Stimulated activated CD4-positive, alpha-beta T cell treated with anti-CD3 and anti-CD28 coated beads, TNF-alpha, amount 100 ng/mL, for 48 hours (primary cell): ENCODE measurements at regions not wholly inside any gene's neighbourhood (a gene's known extent, or its start where the extent isn't known, plus 50 kb on each side); places are given as distances from the start of the nearest gene placed in this dataset.

Experiments
- DNase-seq, 3 donors: peaks; one replicate each; pipeline ENCODE4 v3.0.0-alpha.2; 2020; ENCODE audit warnings: low read depth in 3 of 3

DNA sequence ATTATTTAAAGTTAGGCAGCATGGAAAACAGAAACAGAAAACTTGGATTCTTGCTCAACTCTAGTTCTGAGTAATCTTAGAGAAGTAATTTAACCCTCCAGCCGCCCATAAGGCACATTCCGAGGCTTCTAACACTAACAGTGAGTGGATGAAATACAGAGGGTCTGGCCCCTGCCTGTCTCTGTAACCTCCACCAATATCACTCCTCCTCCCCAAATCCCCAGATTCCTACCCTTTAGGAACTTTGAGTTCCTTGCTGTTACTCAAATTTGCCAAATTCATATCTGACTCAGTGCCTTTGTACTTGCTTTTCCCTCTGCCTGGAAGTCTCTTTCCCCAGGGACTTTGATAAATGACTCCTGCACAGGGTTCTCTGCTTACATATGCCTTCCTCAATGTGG is 112.5 kb upstream of the TGFBR2 start:
- DNase-seq = no peak

DNA sequence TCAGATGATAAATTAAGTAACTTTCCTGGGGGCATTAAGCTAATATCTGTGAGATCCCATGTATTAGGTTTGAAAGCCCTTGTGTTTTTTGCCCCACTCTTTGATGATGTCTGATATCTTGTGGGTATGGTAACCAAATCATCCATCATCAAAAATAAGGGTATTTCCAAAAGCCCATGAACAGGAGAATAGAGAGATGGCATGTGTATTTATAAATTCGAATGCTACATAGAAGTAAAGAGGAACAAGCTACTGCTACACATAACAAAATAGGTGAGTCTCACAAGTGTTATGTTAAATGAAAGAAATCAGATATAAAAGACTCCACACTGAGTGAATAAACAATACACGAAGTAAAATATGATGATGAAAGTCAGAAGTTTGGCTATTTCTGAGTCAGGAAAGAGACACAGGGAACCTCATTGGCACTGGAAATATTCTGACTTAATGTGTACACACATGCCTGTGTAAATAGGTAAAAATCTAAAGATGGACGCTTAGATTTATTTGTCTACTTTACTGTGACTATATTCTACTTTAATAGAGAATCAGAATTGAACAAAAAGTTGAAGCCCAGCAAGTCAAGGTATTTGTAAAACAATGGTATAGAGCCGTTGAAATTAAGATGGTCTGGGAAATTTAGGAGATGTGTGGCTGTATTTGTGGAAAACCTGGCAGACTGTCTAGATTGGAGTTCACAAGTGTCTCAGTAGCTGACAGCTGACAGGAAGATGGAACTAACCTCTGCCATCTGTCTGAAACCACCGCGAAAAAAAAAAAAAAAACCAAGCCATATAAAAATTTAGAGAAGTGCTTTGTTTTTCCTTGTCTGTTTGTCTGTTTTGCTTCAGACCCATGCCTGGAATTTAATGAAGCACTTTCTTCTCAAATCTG is 111.0 kb upstream of the TGFBR2 start:
- no peak for DNase-seq

DNA sequence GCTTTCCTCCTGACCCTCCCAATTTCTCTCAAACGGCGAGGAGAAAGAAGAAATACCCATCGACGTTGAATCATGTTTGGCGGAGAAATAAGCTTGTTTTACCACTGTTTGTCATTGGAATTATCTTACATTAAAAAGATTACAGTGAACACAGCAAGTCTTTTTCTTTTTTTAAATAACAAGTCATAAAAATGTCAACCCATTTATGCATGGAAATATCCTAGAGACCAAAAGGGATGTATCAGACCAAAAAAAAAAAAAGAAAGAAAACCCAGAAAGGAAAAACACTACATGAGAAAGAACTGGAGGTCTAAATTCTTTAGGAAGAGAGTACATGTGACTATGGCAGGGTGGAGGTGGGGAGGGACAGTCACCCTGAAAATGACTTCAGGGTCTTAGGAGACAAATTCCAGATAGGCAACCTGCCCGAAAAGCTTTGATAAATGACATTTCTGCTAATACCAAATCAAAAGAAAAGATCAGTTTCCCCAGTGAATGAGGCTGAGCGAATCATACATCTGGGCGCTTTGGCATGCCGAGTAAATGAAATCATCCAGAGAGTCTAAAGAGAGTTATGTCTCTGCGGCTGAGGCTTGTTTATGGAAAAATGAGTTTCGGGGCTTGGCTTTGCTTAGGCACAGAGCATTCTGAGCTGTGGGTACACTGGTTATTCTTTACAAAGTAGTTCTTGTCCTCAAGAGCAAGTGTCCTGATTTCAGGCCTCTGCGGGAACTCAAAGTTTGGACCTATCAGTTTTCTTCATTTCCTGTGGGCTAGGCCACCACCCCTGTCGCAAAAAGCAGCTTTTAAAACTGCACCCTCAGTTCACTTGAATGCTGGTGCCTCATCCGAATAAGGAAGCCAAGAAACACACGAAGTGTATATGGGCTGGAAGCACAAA is 110.1 kb upstream of the TGFBR2 start:
- no peak for DNase-seq

DNA sequence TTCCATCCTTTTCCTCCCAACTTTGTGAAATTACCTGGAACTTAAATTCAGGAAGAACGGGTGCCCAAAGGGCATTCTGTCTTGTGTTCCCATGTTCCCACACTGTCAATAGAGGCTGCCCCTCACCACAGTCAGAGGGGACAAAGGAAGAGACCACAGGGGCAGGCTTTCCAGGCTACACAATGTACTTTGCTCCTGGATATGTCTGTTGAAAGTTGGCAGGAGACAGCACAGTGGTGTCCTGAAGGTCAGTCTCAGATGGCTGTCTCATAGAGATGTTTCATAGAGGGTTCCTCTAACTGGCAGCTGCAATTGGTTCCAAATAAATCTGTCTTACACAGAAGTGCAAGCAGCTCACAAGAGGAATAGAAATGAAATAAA is 107.8 kb upstream of the TGFBR2 start:
- no peak for DNase-seq

DNA sequence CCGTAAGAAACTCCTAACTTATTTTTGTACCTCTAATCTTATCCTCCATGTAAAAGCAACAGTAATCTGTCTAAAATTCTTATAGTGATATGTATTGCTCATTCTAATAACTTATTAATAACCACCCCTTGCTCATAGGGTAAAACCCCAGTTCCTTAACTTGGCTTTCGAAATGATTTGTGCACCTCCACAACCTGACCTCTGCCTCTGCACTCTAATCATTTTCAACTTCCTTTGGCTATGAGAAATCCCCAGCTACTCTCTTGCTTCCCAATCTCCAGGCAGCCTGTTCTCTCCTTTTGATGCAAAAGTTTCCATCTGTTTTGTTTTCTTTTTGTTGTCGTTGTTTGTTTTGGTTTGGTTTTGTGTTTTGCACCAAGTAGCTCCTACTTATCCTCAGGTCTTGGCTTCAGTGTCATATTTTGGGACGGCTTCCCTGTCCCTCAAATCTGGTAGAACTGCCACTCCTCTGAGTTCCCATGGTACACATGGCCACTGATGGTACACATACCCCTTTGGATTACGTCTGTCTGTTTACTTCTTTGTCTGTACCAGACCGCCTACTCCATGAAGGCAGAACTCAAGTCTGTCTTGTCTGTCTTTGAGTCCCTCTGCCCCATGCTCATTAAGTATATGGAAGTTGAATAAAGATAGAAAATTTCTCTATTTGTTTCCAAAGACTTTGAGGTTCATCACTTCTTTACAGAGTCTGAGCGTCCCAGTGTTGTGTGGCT is 105.6 kb upstream of the TGFBR2 start:
- DNase-seq = no peak

DNA sequence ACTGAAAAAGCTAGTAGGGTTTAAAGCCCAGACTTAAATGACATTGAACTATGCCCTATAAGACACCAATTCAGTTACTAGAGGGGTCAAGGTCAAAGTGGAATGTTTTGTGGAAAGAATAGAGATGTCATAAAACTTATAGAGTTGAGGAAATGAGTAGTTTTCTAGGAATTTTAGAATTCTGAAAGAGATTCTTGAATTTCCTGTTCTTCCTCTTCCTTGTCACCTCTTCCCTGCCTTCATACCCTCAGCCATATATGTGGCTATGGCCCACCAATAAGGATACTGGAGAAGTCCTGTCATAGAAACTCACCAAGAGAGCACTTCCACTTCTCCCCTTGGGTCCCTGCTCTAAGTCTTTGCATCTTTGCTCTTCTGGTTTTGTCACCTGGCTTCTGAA is 104.9 kb upstream of the TGFBR2 start:
- no peak for DNase-seq

DNA sequence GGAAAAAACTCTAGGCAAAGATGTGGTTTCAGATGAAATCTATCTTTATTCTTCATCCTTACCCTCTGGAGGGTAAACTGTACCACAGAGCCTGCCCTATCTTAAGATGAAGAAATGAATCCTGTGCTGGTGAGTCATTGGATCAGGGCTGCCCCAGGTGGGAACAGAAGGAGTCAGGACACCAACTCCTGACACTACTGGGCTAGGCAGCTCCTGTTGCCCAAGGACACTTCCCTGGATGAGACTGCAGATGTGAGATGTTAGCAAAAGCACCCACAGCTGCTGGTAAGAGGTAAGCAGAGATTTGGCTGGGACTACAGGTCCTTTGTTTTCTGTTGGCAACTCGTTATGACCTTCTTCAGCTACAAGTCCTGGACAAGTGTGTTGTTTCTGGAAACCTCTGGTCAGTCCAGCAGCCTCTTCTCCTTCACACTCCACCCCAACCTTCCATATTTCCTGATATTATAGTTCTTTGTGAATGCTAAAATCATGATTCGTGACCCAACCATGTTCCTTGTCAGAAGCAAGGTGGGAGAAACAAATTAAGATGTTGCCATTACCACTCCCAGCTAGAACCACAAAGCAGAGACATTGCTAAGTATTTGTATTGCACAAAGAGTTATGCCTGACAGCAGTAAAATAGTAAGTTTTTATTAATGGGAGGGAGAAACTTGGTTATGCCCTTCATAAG is 104.2 kb upstream of the TGFBR2 start:
- no peak for DNase-seq

DNA sequence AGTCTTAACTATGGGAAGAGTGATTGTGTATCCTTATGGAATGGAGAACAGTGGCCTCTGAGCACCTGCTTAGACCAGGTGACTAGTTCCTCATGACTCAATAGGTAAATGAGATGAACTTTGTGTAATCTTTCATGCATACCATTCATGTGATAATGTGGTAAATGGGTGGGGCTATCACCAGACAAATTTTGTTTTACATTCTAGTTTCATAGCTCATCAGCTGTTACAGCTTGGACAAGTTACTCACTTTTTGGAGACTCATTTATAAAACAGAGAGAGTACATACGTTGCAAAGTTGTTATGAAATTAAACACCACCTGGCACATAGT is 103.7 kb upstream of the TGFBR2 start:
- DNase-seq = no peak

DNA sequence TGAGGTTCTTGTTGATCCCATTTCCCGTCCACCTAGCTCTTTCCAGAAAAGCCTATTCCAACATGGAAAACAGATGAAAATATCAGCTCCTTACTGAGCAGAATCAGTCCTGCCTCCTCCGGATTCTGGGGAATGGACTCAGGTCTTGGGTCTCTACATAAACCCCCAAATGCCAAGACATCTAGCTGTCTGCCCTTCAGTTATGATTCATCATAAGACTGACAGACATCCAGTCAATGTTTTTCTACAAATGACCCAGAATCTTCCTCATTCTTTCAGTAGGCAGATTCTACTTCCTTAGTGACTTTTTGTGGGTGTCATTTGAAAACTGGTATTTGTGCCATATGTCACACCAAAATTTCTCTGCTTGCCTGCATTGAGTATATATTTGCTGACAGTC is 103.0 kb upstream of the TGFBR2 start:
- no peak for DNase-seq

DNA sequence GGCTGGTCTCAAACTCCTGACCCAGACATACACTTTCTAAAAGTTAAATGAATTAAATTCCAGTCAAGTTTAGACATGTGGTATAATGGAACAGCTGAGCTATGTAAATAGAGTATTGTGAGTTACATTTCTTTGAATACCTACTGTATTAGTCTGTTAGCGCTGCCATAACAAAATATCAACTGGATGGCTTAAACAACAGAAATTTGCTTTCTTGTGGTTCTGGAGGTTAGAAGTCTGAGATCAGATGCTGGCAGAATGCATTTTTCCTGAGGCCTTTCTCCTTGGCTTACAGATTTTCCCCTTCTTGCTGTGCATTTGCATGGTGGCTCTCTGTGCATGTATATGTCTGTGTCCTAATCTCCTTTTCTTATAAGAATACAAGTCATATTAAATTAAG is 101.5 kb upstream of the TGFBR2 start:
- no peak for DNase-seq

DNA sequence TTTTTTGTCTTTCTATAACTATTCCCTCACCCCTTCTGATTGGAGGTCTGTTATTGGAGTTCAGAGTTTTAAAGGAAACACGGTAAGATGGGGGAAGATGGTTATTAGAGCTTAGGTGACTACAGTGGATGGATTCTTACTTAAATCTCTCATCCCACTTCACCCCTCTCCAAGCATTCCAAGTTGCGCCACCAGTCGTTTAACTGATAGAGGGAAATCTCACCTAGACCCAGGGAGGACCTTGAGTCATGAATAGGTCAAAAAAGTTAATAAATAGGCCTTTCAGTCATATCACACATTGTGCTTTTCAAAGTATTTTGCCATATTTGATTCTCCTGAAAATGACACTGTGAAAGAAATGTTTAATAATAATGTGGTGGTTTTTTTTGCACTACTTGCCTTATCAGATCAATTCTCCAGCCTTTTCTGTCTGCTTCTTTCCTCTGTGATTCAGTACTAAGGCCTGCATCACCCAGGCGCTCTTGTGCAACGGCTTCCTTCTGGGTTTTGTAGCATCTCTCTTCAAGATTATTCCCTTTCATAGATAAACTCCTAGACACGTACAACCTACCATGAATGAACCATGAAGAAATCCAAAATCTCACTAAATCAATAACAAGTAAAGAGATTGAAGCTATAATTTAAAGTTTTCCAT is 100.4 kb upstream of the TGFBR2 start:
- DNase-seq = no peak

DNA sequence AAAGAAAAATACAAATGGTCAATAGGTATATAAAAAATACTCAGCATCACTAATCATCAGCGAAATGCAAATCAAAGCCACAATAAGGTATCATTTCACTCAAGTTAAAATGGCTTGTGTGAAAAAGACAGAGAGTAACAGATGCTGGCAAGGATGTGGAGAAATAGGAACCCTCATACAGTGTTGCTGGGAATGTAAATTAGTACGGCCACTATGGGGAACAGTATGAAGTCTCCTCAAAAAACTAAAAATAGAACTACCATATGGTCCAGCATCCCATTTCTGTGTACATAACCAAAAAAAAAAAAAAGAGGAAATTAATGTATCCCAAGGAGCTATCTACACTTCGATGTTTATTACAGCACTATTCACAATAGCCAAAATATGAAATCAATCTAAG is 98.1 kb upstream of the TGFBR2 start:
- DNase-seq = no peak

DNA sequence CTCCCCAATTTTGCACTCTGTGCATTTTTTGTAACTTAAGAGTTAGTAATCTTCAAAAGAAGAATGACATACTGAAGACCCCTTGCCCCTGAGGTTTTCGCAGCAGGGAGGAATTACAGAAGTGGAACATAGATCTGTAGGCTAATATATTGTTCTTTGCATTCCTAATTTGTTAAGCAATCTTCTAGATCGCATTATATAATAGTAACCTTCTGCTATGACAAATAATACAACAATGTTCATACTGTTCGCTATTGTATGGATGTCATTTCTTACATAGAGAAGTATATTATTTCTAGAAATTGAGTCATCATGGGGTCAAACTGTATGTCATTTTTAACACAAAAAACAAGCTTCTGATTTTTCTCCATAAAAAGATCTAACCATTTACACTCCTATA is 95.8 kb upstream of the TGFBR2 start:
- no peak for DNase-seq

DNA sequence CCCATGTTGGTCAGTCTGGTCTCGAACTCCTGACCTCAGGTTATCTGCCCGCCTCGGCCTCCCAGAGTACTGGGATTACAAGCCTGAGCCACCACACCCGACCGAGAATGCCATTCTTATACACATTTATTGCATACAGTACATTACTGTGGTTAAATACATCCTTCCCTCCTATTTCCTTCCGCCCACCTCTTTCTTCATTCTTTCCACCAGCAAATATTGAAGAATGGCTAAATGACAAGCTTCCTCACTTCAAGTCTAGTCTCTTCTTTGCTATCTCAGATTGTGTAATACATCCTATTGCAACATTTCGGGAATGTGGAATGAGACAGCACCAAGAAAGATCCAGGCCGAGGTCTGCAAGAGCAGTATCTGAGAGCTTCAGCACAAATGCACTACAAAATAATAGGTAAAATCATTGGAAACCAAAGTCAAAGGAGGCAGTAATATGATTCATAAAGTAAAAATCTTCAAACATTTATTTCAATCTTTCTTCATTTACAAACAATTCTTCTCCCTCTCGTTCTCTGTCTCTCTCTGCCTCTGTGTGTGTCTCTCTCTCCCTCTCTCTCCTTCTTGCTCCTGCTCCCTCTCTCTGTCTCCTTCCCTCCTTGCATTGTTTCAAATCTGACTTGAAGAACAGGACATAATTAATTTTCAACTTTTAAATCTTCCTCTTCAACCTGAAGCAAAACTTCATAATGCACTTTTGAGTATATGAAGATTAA is 94.7 kb upstream of the TGFBR2 start:
- DNase-seq = peak in 1 of 3 donors; percentile 6

DNA sequence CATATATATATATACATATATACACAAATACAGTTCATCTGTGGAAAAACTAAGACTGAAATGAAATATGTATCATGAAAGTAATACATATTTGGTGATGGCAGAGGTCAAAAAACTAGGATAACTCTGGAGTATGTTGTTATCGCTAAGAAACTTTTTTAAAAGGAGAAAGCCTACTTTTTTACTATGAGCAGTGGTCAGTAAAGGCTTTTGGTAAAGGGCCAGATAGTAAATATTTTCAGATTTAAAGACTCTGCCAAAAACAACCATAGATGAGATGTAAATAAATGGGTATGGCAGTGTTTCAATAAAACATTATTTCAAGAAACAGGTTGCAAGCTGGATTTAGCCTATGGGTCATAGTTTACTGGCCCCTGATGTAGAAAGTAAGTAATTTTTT is 93.8 kb upstream of the TGFBR2 start:
- no peak for DNase-seq

DNA sequence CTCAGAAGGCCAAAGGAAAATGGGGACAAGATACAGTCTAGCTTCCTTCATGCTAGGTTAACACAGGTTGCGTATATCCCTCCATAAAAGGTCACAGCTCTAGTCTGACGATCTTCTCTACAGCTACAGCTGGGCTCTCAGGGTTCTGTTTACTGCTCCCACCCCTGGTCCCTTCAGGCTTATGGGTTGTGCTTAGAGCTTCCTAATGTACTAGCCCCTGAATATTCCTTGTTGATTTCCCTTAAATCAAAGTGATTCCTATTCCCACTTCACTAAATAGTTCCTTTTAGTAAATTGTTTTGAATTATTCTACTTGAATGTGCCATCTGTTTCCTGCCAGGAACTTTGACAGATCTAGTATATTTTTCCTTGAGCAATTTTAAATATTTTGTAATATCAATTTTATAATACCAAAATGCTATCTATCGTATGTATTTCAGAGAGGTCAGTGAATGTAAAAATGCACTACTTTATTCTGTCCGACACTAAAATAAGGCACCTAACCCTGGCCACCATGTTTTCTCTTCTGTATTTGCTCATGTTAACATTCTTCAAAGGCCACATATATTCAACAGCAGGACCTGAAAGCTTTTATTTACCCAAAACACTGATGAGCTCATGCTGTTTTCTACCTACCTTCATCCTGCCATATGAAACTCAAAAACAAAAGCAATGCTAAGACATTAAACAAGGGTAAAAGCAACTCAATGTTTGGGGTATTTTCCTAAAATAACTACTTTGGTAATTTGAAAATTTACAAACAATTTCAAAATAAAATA is 92.8 kb upstream of the TGFBR2 start:
- DNase-seq = no peak

DNA sequence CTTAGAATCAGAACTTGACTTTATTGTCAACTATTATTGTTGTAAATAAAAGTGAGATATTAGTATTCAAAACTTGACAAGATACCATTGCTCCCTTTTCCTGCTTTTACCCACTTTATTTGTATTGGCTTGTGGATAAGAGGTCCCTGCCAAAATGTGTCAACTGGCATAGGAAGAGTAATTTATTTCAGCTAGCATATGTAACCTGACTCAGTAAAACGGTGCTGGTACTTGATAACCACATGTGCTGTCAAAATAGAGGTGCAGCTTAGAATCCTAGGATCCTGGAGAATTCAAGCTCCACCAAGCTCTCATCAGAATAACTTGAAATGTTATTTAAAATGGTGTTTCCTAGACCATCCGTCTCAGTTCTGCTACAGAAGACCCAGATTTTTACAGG is 90.2 kb upstream of the TGFBR2 start:
- no peak for DNase-seq

DNA sequence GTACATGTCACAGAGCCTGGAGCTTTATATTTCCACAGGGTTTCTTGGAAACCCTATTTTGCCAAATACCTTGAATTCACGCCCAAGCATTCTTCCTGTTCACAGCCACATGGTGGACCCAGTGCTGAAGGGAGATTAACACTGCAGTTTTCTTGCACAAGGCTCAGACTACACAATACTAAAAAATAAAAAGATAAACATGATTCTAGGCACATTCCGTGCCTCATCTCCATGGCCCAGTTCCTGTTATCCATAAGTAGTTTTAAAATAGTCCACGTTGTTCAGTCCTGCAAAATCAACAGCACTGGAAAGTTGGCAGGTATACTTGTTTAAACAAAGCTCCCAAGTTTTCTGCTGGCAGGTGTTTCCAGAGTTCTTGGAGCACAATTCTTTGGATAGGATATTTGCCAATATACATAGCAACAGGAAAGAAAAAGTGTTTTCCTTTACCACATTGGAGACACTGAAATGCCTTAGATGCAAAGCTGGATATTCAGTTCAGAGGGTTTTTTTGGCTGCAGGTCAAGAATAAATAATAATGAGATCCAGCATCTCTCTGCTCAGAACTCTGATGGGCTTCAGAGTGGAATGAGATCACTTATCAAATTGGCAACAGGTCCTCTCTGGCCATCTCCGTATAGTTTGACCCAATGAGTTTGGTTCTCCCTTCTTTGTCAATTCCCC is 88.1 kb upstream of the TGFBR2 start:
- DNase-seq = no peak

DNA sequence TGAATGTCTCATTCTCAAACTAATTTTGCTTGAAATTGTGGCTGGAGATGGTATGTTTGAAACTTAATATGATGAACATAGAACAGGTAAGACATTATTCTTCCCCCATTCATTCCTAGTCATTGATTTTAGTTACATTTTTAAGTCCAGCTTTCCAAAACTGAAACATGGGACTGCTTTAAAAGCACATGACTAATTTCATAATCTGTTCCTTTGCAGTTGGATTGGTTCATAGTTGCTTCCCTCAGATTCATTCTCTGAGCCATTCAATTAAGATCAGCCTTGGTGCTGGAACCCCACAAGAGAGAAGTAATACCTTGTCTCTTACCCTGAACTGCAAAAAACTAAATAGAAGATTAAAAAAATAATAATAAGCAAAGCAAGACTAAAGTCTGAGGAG is 87.5 kb upstream of the TGFBR2 start:
- no peak for DNase-seq
